Activated T-cell treated with anti-CD3 and anti-CD28 coated beads, Interleukin-2, amount 50 U/mL, for 72 hours (primary cell): ENCODE measurements at regions not wholly inside any gene's neighbourhood (a gene's known extent, or its start where the extent isn't known, plus 50 kb on each side); places are given as distances from the start of the nearest gene placed in this dataset.

ENCODE experiments used
- ATAC-seq, 2 donors: fragments of 150-1000 bp; cut with Tn5 transposase; replicated peaks in 1 of 2; 2 replicates each; pipeline ENCODE4 v1.10.0; 2021; ENCODE audit warnings: moderate library complexity in 2 of 2, mild to moderate bottlenecking in 1 of 2
- DNase-seq, 2 donors: peaks; one replicate each; pipeline ENCODE4 v3.0.0; 2021 to 2022; ENCODE audit warnings: mixed read lengths in 1 of 2
- H3K27ac Mint-ChIP-seq: one replicate; pipeline ENCODE4 v1.8.0; 2022; ENCODE audit warnings: mild to moderate bottlenecking, moderate library complexity, mixed read lengths
- H3K27me3 Mint-ChIP-seq: one replicate; pipeline ENCODE4 v1.8.0; 2022; ENCODE audit warnings: low read depth, mixed read lengths
- H3K36me3 Mint-ChIP-seq, 2 donors: one replicate each; pipeline ENCODE4 v1.8.0; 2022; ENCODE audit warnings: mixed read lengths in 2 of 2, mild to moderate bottlenecking in 1 of 2; ENCODE audit not compliant: insufficient read depth in 2 of 2
- H3K4me1 Mint-ChIP-seq: one replicate; pipeline ENCODE4 v1.8.0; 2022; ENCODE audit warnings: low read depth, mixed read lengths
- H3K4me3 Mint-ChIP-seq, 2 donors: one replicate each; pipeline ENCODE4 v1.8.0; 2022; ENCODE audit warnings: mild to moderate bottlenecking in 2 of 2, mixed read lengths in 2 of 2, moderate library complexity in 2 of 2
- H3K9me3 Mint-ChIP-seq, 2 donors: one replicate each; pipeline ENCODE4 v1.8.0; 2022; ENCODE audit warnings: mixed read lengths in 2 of 2

GRCh38 chrX:139079789-139080188 is 368.3 kb upstream of the FGF13 start:
- Mint-ChIP-seq H3K27ac (no peak overlapping the region), H3K4me1 (no peaks in the 10 kb centered on the region), H3K9me3 (no peaks in the 10 kb centered on the region), H3K36me3 (no peaks in the 10 kb centered on the region), H3K4me3 (no peak overlapping the region), H3K27me3 (peaks cover 6% of the 10 kb centered on the region)
- DNase-seq (no peak), ATAC-seq (no peak)

- H3K27ac Mint-ChIP-seq, result no peak overlapping the region
- no peaks in the 10 kb centered on the region for H3K4me1 Mint-ChIP-seq
- no peaks in the 10 kb centered on the region for H3K36me3 Mint-ChIP-seq
- H3K27me3 Mint-ChIP-seq, result peaks cover 9% of the 10 kb centered on the region
- H3K9me3 Mint-ChIP-seq, result no peaks in the 10 kb centered on the region
- H3K4me3 Mint-ChIP-seq, result no peak overlapping the region
- ATAC-seq (no peak), DNase-seq (no peak)
Measured at GRCh38 chrX:139078761-139079280, 367.3 kb upstream of the FGF13 start.

- Mint-ChIP-seq H3K4me1 (no peaks in the 10 kb centered on the region), H3K27me3 (peaks cover 9% of the 10 kb centered on the region), H3K36me3 (no peaks in the 10 kb centered on the region), H3K9me3 (no peaks in the 10 kb centered on the region), H3K27ac (no peak overlapping the region), H3K4me3 (no peak overlapping the region)
- DNase-seq, result no peak
- ATAC-seq, result no peak
Measured at GRCh38 chrX:139078342-139078741, 366.8 kb upstream of the FGF13 start.

- H3K27me3 Mint-ChIP-seq, result peaks cover 9% of the 10 kb centered on the region
- no peaks in the 10 kb centered on the region for H3K4me1 Mint-ChIP-seq
- H3K4me3 Mint-ChIP-seq, result no peak overlapping the region
- ATAC-seq, result no peak
- H3K9me3 Mint-ChIP-seq, result no peaks in the 10 kb centered on the region
- H3K36me3 Mint-ChIP-seq, result no peaks in the 10 kb centered on the region
- no peak overlapping the region for H3K27ac Mint-ChIP-seq
- DNase-seq, result no peak
Measured at GRCh38 chrX:139077281-139078250, 366.0 kb upstream of the FGF13 start.

- no peak for ATAC-seq
- H3K9me3 Mint-ChIP-seq, result peaks cover 3 to 5% of the 10 kb centered on the region in 2 donors
- no peak for DNase-seq
- H3K4me3 Mint-ChIP-seq, result no peak overlapping the region
- H3K27ac Mint-ChIP-seq, result no peak overlapping the region
- peaks cover 5% of the 10 kb centered on the region for H3K4me1 Mint-ChIP-seq
- H3K36me3 Mint-ChIP-seq, result peaks cover 2 to 3% of the 10 kb centered on the region in 2 donors
- peaks cover 44% of the 10 kb centered on the region for H3K27me3 Mint-ChIP-seq
Measured at GRCh38 chrX:139063364-139063763, 351.8 kb upstream of the FGF13 start.

- ATAC-seq, result peak; percentile 62 to 73
- H3K36me3 Mint-ChIP-seq, result peaks cover 0 to 1% of the 10 kb centered on the region in 2 donors
- H3K27ac Mint-ChIP-seq, result peak overlapping the region; percentile 42
- H3K4me3 Mint-ChIP-seq, result peak overlapping the region in 1 of 2 donors; percentile 41
- H3K27me3 Mint-ChIP-seq, result peaks cover 20% of the 10 kb centered on the region
- peaks cover 2% of the 10 kb centered on the region in 2 donors for H3K9me3 Mint-ChIP-seq
- peak; percentile 8 to 11 for DNase-seq
- peaks cover 5% of the 10 kb centered on the region for H3K4me1 Mint-ChIP-seq
Measured at GRCh38 chrX:139058831-139059495, 347.4 kb upstream of the FGF13 start.

GRCh38 chrX:139052461-139052860 is 340.9 kb upstream of the FGF13 start:
- no peak for DNase-seq
- Mint-ChIP-seq H3K4me1 (no peaks in the 10 kb centered on the region), H3K27me3 (peaks cover 25% of the 10 kb centered on the region), H3K36me3 (peaks cover 0 to 1% of the 10 kb centered on the region in 2 donors), H3K9me3 (peaks cover 5 to 12% of the 10 kb centered on the region in 2 donors), H3K27ac (no peak overlapping the region), H3K4me3 (no peak overlapping the region)
- no peak for ATAC-seq

GRCh38 chrX:139049465-139049864 is 337.9 kb upstream of the FGF13 start:
- Mint-ChIP-seq H3K27me3 (peaks cover 20% of the 10 kb centered on the region), H3K4me3 (no peak overlapping the region), H3K36me3 (no peaks in the 10 kb centered on the region), H3K9me3 (peaks cover 5 to 11% of the 10 kb centered on the region in 2 donors), H3K4me1 (no peaks in the 10 kb centered on the region), H3K27ac (no peak overlapping the region)
- DNase-seq, result no peak
- ATAC-seq, result no peak

GRCh38 chrX:139044680-139045079 is 333.2 kb upstream of the FGF13 start:
- Mint-ChIP-seq H3K36me3 (no peaks in the 10 kb centered on the region), H3K27me3 (peaks cover 13% of the 10 kb centered on the region), H3K4me3 (no peak overlapping the region), H3K9me3 (peaks cover 3 to 5% of the 10 kb centered on the region in 2 donors), H3K27ac (no peak overlapping the region), H3K4me1 (no peaks in the 10 kb centered on the region)
- DNase-seq (no peak), ATAC-seq (no peak)

GRCh38 chrX:139039041-139039440 is 327.5 kb upstream of the FGF13 start:
- ATAC-seq (no peak), DNase-seq (no peak)
- Mint-ChIP-seq H3K27ac (no peak overlapping the region), H3K4me1 (no peaks in the 10 kb centered on the region), H3K4me3 (no peak overlapping the region), H3K9me3 (peaks cover 1 to 3% of the 10 kb centered on the region in 2 donors), H3K27me3 (peaks cover 21% of the 10 kb centered on the region), H3K36me3 (no peaks in the 10 kb centered on the region)

GRCh38 chrX:139026811-139027210 is 315.3 kb upstream of the FGF13 start:
- Mint-ChIP-seq H3K4me3 (no peak overlapping the region), H3K4me1 (no peaks in the 10 kb centered on the region), H3K36me3 (no peaks in the 10 kb centered on the region), H3K27me3 (peaks cover 31% of the 10 kb centered on the region), H3K9me3 (peaks cover 1 to 3% of the 10 kb centered on the region in 2 donors), H3K27ac (no peak overlapping the region)
- DNase-seq, result no peak
- ATAC-seq, result no peak

GRCh38 chrX:139026406-139026805 is 314.9 kb upstream of the FGF13 start:
- Mint-ChIP-seq H3K27me3 (peaks cover 33% of the 10 kb centered on the region), H3K4me3 (no peak overlapping the region)
- no peak for ATAC-seq

GRCh38 chrX:139025816-139026215 is 314.3 kb upstream of the FGF13 start:
- Mint-ChIP-seq H3K36me3 (no peaks in the 10 kb centered on the region), H3K9me3 (peaks cover 1 to 3% of the 10 kb centered on the region in 2 donors), H3K27me3 (peaks cover 30% of the 10 kb centered on the region), H3K27ac (no peak overlapping the region), H3K4me1 (no peaks in the 10 kb centered on the region), H3K4me3 (no peak overlapping the region)
- DNase-seq, result no peak
- no peak for ATAC-seq

More at GRCh38 chrX:139026406-139026805, 314.9 kb upstream of the FGF13 start:
- no peaks in the 10 kb centered on the region for H3K36me3 Mint-ChIP-seq
- no peaks in the 10 kb centered on the region for H3K4me1 Mint-ChIP-seq
- H3K9me3 Mint-ChIP-seq, result peaks cover 1 to 3% of the 10 kb centered on the region in 2 donors
- no peak overlapping the region for H3K27ac Mint-ChIP-seq
- no peak for DNase-seq
